ENCODE measurements at regions not wholly inside any gene's neighbourhood (a gene's known extent, or its start where the extent isn't known, plus 50 kb on each side); places are given as distances from the start of the nearest gene placed in this dataset.

- TF ChIP-seq ZNF317 (CRISPR knock-in tag; IDR thresholded peaks at IDR 0.05; ENCODE audit: borderline replicate concordance, low read depth) (no peak), ZNF423 (CRISPR knock-in tag; IDR thresholded peaks at IDR 0.05) (no peak), NR3C1 (CRISPR knock-in tag; conservative IDR thresholded peaks at IDR 0.05; ENCODE audit: low read depth) (no peak)
Observed at GRCh38 chr21:14303731-14304488, 79.0 kb downstream of the HSPA13 start (continued).

GRCh38 chr21:14300074-14300473 is 82.9 kb downstream of the HSPA13 start:
- H3K4me1 Mint-ChIP-seq, result no peaks in the 10 kb centered on the region; the same call in 1 of the 2 replicates
- no peak for DNase-seq (ENCODE audit: low spot score)
- ChIA-PET CTCF (no interaction called here), POLR2A (interaction anchor here (1.0 kb wide), 1 partner anchor 11 kb away, joined by 4 read pairs; no protein-coding TSS in a partner anchor)
- H3K27me3 Mint-ChIP-seq (ENCODE audit: low read depth), result no peaks in the 10 kb centered on the region
- H3K27ac Mint-ChIP-seq, result no peak overlapping the region
- no peak overlapping the region for H3K4me3 Mint-ChIP-seq
- H3K36me3 Mint-ChIP-seq, result no peaks in the 10 kb centered on the region
- TF ChIP-seq ZNF425 (CRISPR knock-in tag; conservative IDR thresholded peaks at IDR 0.05), result no peak
- no peak for TF ChIP-seq TEAD1 (CRISPR knock-in tag; IDR thresholded peaks at IDR 0.05)
- no peak for TF ChIP-seq ATF3 (CRISPR knock-in tag; conservative IDR thresholded peaks at IDR 0.05)
- TF ChIP-seq ZNF281 (CRISPR knock-in tag; IDR thresholded peaks at IDR 0.05), result no peak
- no peak for TF ChIP-seq TEAD4 (CRISPR knock-in tag; IDR thresholded peaks at IDR 0.05)
- no peak for TF ChIP-seq AR (CRISPR knock-in tag; IDR thresholded peaks at IDR 0.05)
- no peak for TF ChIP-seq GABPB1 (CRISPR knock-in tag; IDR thresholded peaks at IDR 0.05)
- TF ChIP-seq ZNF121 (CRISPR knock-in tag; IDR thresholded peaks at IDR 0.05), result no peak
- no peak for TF ChIP-seq JUN (CRISPR knock-in tag; IDR thresholded peaks at IDR 0.05)
- TF ChIP-seq SMAD3 (CRISPR knock-in tag; IDR thresholded peaks at IDR 0.05; ENCODE audit: borderline replicate concordance), result no peak
- TF ChIP-seq HMGA2 (CRISPR knock-in tag; IDR thresholded peaks at IDR 0.05), result no peak
- H3K9me3 Mint-ChIP-seq, result peaks cover 2% of the 10 kb centered on the region; the same call in 1 of the 2 replicates
- no peak for ATAC-seq

GRCh38 chr21:14290576-14290975 is 74.6 kb downstream of the RBM11 start:
- Mint-ChIP-seq H3K27me3 (ENCODE audit: low read depth) (no peaks in the 10 kb centered on the region), H3K4me1 (no peaks in the 10 kb centered on the region), H3K4me3 (no peak overlapping the region), H3K9me3 (peaks cover 4% of the 10 kb centered on the region; the same call in 1 of the 2 replicates), H3K36me3 (no peaks in the 10 kb centered on the region), H3K27ac (no peak overlapping the region)
- DNase-seq (ENCODE audit: low spot score) (no peak), ATAC-seq (no peak)
- POLR2A ChIA-PET, result interaction anchor here (0.6 kb wide), 1 partner anchor 22 kb away, joined by 3 read pairs; no protein-coding TSS in a partner anchor
- CTCF ChIA-PET, result no interaction called here
- TF ChIP-seq ERG (CRISPR knock-in tag; IDR thresholded peaks at IDR 0.05) (no peak), JUN (CRISPR knock-in tag; IDR thresholded peaks at IDR 0.05) (no peak), SP1 (CRISPR knock-in tag; conservative IDR thresholded peaks at IDR 0.05) (no peak), MAX (CRISPR knock-in tag; IDR thresholded peaks at IDR 0.05) (no peak), ZBTB21 (CRISPR knock-in tag; IDR thresholded peaks at IDR 0.05; ENCODE audit: borderline replicate concordance) (no peak), ZNF416 (CRISPR knock-in tag; IDR thresholded peaks at IDR 0.05) (no peak), ZNF121 (CRISPR knock-in tag; IDR thresholded peaks at IDR 0.05) (no peak), CDX4 (CRISPR knock-in tag; IDR thresholded peaks at IDR 0.05; ENCODE audit: borderline replicate concordance) (no peak), CTCF (IDR thresholded peaks at IDR 0.05) (no peak)
